GM19452 (cell line): ENCODE measurements at regions not wholly inside any gene's neighbourhood (a gene's known extent, or its start where the extent isn't known, plus 50 kb on each side); places are given as distances from the start of the nearest gene placed in this dataset.
"Not testable (repeated sequence)": the region's sequence is repeated elsewhere in the genome, so short reads cannot be mapped to it uniquely, and the experiment has no call there.

ENCODE experiments used
- ATAC-seq: cut with Tn5 transposase; IDR thresholded peaks from one replicate; pipeline ENCODE4 v1.9.1; 2021; ENCODE audit not compliant: unreplicated experiment

DNA sequence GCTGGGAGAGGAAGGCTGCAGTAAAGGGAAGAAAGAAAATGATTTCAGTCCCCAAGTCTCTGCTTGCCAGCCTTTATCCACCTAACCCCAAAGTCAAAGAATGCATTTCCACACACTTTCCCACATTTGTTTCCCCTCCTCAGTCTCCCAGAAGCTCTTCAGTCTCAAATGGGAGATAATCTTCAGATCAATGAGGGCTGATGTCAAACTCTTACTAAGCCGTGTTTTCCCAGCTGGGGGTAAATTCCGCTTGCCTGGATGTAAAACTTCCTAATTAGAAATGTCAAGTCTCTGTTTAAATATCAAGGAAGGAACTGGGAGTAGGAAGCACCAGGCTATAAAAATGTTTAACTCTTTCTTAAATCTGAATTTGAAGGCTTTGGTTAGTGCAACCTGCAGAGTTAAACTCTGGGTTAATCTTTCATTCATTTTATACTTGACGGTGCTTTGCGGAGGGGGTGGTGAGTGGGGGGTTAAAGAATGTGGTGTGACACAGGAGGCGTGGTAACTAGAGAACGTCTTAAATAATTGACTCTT, 601.4 kb upstream of the ACTRT1 start:
- ATAC-seq = no peak

DNA sequence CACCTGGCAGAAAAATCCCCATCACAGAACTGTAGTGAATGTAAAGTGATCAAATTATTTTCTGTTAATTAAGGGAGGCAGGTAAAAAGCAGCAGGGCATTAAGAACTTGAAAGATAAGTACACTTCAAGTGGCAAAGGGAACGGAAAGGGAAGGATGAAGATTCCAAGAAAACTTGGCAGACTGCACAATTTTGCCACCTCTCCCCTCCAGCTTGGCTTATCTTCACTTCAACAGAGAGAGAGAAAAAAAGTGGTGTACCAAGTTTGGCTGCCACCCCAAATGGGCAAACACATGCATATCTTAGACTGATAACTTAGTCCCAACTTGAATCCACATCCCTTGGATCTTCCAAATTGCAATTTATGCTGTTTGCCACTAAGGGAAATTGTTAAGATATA, 598.1 kb upstream of the ACTRT1 start:
- ATAC-seq = no peak

DNA sequence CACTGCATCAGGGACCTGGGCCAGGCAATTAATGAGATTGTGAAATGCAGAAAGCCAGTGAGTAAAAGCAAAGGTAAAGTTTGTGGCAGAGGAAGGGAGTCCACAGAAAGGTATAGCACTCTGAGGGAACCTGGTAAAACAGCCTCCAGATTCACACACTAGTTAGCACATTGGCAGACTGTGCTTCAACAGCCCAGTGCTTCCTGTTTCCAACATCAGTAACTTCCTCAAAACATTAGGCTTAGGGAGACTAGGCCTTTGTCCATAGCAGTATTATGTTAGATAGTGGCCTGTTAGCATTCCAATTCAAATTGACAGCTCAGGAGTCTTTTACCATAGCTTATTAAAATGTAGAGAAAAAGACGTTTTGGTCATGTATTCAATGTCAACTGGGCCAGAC, 582.6 kb upstream of the ACTRT1 start:
- ATAC-seq = no peak

DNA sequence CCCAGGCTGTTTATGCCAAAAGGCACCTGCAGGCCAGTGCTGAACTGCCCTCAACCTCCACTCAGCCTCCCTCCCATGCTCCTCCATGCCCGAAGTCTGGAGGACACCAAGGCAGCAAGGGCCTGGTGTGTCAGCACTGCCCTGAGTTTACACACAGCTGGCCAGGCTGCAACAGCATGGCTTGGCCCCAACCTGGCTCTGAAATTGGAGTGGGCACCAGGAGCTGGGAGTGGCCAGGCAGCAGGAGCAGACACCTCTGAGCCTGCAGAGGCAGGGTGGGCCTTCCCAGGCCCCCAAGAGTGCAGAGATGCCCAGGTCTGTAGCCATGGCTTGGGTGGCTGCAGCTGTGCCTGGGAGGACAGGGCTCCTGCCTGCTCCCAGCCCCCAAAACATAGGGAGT, 571.2 kb upstream of the ACTRT1 start:
- no peak for ATAC-seq

DNA sequence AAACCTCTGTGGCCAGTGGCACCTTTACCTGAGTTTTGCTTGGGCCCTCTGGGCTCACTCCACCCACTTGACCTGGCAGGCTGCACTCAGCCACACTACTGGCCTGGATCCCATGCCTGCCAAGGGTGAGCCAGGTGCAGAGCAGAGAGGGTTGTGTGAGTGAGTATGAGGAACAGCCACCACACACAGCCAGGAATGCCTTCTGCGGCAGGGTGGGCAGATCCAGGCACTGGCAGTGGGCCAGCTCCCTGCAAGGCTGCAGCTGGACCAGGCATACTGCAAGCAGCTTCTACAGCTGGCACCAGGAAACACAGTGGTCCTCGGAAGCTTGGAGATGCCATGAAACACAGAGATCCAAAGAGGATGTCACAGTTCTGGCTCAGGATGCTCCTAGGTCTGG, 570.1 kb upstream of the ACTRT1 start:
- no peak for ATAC-seq

DNA sequence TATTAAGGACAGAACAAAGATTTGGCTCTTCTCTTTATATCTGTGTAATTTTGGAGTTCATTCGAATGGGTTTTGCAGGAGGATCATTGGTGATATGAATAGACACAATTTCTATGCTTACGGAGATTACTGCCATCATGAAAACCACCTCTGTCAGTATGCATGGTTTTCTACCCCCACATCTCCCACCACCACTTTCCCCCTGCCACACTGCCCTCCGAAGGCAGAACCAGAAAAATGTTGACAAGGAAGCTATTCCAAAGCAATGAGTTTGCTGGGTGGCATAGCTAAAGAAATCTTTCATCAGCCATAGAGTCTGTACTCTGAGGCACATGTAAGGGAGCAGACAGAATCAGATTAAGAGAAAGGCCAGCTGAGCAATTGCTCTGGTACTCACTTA, 567.3 kb upstream of the ACTRT1 start:
- no peak for ATAC-seq

DNA sequence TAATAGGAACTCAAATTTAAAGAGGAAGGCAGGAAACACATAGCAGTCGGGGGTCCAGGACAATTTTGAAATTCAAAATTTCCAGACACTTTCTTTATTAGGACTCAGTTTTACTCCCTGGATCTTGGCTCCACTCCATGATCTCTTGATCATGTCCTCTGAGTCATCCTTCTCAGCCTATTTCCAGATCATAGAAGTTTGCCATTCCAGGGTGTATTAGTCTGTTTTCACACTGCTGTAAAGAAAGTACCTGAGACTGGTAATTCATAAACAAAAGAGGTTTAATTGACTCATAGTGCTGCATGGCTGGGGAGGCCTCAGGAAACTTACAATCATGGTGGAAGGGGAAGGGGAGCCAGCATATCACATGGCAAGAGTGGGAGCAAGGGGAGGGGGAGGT, 564.7 kb upstream of the ACTRT1 start:
- no peak for ATAC-seq

DNA sequence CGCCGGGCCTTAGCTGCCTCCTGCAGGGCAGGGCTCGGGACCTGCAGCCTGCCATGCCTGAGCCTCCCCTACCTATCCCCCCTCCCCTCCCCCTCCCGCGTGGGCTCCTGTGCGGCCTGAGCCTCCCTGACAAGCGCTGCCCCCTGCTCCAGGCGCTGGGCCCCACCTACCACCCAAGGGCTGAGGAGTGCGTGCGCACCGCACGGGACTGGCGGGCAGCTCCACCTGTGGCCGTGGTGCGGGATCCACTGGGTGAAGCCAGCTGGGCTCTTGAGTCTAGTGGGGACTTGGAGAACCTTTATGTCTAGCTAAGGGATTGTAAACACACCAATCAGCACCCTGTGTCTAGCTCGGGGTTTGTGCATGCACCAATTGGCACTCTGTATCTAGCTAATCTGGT, 554.6 kb upstream of the ACTRT1 start:
- not testable (repeated sequence) for ATAC-seq

DNA sequence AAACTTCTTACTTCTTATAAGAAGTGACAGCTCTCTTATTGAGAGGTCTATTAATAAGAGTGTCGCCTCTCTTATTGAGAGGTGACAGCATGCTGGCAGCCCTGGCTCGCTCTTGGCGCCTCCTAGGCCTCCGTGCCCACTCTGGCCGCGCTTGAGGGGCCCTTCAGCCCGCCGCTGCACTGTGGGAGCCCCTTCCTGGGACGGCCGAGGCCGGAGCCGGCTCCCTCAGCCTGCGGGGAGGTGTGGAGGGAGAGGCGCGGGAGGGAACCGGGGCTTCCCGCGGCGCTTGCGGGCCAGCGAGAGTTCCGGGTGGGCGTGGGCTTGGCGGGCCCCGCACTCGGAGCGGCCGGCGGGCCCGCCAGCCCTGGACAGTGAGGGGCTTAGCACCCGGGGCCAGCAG, 554.2 kb upstream of the ACTRT1 start:
- ATAC-seq = not testable (repeated sequence)

DNA sequence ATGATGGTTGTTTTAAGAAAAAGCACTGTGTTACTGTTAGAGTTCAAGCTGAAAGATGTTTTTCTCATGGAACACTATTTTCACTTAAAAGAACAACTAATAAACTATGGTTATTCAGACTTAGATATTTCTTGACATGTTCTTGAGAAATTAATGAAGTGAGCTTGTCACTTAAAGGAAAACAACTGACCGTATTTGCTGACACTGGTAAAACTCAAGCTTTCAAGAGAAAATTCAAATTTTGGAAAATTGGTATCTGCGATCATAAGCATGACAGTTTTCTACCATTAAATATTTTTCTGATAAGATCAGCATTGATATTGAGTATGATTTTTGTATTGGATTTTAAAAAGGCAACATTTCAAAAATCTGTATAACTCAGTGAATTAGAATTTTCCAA, 549.5 kb upstream of the ACTRT1 start:
- no peak for ATAC-seq

DNA sequence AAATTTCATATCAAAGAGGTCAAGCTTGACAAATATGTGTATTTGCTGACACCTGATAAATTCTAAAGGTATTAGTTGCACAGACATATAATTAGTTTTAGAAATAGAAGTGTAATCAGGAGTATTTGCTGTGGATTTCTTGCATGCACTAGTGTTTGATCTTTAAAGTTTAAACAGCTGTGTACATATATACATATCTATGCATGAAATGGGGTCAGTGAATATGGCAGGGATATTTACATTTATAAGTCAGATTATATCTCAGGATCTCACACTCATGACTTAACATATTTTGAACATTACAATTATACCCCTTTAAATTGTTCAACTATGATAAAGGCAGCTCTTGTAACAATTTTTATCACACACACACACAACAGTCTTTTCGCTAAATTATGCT, 547.4 kb upstream of the ACTRT1 start:
- no peak for ATAC-seq

DNA sequence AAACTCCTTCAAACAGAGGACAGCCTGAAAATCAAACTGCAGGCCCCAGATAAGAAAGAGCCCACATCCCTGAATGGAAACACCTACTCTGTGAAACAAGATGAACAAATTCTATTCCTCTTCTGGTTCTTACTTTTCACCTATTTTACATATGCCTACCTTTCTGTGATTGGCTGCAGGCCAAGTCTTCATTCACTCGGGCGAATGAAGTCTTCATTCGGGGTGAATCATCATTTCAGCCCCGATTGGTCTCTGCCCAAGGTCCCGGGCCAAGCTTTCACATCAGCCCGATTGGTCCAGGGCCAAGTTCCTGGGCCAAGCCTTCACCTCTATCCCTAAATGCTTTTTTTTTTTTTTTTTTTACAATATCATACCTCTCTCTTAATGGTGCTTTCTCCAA, 529.8 kb upstream of the ACTRT1 start:
- ATAC-seq = no peak

DNA sequence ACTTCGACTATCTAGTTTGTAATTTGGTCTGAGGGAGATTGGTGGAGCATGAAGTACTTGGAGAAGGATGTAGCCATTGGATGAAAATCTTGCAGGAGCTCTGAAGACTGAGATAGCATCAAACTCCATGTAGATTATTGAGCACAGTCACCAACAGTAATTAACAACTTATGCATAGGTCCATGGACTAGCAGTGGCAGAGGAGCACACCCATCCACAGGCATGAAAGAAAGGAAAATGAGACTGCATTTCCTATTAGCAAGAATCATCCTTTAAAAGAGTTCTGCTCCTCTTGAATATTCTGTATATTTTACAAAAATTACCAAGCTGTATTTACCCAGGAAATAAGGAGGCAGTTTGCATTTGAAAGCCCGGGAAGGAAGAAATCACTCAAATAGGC, 529.4 kb upstream of the ACTRT1 start:
- ATAC-seq = no peak

DNA sequence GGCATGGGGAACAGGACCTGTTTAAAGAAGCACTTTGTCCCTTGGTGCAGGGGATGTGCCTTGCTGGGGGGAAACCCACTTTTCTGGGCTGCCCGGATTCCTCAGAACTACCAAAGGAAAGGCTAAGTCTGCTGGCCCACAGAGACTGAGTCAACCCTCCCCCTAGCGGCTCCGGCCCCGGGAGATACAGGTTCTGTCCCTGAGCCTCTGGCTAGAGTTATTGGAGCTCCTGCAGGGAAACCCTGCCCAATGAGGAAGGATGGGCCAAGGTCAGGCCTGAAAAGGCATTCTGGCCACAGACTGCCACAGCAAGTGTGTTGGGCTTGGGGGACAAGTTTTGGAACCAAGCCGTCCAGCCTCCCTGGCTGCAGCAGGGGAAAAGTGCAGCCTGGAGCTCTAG, 490.9 kb upstream of the ACTRT1 start:
- no peak for ATAC-seq

DNA sequence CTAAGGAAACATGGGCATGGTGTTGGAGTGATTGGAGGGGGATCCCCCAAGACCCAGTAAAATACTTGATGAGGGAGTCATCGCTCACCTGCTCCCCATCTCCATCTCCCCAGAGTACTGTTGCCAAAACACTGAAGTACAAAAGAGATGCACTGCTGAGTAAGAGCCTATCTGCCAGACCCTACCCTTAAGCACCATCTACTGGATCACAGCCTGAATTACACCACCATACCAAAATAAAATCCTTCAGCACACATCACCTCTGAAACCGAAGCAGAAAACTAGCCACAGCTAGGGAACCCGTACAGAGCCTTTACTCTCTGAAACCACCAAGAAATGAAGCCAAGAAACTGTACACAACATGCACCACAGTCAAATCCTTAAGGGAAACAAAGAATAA, 466.3 kb upstream of the ACTRT1 start:
- no peak for ATAC-seq

DNA sequence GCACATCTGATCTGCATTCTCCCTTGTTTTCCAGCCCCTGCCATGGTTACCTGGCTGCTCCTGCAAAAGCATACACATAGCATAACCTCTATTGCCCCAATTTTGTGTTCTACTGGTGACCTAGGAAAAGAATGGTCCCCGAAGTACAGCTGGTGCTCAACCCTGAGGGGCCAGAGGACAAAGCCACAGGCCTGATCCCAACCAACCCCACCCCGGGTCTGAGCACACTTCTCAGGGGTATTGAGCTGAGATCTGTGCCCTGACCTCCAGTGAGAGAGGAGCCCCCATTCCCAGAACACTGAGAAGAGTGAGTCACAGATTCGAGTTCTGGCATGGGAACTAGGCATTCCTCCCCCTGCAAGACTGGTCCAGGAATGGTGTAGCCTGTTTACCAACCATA, 465.5 kb upstream of the ACTRT1 start:
- no peak for ATAC-seq

DNA sequence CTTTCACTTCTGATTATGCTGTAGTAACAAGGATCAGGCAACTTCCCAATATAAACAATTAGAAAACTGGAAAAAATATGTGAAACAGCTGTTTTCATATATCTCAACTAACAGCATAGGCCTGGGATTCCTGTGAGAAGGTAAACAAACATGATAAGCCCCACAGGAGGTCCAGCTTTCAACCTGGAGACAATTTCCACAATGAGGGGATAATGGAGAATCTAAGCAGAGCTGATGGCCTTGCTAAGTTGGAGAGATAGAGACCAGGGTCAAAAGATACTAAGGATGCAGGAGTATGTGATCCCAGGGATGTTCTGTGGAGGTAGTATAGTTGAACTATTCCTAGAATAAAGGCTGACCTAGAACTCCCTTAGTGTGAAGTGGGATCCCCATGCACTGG, 452.3 kb upstream of the ACTRT1 start:
- no peak for ATAC-seq

DNA sequence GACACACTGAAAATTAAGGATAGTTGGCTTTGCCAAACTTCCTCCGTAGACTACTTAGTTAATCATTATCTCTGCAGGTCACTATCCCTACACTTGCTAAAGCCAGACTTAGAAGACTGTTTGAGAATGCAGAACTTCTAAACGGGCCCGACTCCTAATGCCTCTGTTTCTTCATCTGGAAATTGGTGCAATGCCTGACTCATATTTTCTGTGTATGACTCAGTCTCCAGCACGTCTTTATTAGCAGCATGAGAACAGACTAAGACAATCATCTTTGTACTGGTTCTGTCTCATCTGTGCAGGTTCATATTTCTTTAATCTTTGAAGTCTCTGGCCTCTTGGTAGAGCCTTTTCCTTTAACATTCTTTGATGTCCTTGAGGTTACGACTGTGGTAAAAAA, 411.9 kb upstream of the ACTRT1 start:
- ATAC-seq = no peak

DNA sequence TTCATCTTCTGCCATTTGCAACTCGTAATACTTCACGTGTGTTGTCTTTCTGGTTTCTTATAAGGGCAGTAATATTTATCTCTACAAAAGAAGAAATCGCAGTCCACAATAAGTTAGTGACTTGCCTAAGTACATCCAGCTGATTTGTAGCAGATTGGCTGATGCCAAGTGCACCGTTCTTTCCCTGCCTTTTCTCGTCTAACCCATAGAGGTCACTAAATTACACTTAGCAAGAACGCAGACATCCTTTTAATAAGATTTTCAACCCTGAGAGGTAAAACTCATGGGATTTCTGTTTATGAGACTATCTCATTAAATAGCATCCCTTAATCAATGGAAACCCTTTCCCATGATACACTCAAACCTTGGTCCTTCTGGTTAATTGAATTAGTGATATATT, 408.6 kb upstream of the ACTRT1 start:
- ATAC-seq = no peak

DNA sequence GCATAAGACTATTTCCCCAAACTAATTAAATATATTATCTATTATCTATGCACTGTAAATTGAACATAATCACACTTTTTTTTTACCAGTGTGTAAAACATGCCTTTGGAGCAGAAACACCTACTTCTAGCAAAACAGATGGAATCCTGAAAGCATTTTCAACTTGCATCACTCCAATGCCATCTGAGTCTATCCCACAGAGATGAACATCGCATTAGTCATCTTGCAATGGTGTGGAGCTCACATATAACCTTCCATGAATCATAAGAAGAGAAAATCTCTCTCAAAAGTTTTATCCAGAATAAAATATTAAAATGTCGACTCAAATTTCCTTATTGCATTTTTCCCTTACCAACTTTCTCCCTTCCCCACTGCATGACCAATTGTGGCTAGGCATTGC, 406.7 kb upstream of the ACTRT1 start:
- ATAC-seq = no peak

DNA sequence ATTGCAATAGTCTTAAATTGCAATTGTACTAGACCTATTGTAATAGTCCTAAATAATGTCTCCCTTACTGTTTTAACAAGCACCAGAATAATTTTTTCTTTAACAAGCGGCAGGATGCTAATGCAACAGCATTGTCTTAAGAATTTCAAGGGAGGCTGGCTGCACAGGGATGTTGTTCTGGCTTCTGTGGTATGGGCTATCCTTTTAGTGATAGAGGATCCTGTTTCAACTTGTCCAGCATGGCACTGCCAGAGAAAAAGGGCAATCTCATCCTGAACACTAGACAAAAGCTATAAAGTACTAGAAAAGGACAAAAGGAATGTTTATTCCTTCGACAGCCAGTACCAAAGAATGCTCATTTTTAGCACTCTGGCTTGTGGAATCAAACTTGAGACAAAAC, 405.5 kb upstream of the ACTRT1 start:
- ATAC-seq = no peak

DNA sequence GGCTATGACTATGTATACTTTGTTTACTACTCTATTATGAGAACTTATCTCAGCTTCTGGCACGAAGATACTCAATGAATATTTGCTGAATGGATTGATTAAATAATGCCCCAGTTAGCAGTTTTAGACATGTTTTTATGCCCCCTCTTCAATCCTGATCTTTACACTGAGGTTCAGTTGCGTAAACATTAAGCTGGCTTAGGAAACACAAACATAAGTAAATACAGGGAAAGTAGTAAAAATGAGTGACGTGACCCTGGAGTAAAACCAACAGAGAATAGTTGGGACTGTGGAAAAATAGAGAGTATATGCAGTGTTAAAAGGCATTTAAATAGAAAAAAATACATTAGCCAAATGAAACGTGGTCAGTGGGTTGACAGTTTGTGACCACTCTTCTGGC, 387.0 kb upstream of the ACTRT1 start:
- no peak for ATAC-seq

DNA sequence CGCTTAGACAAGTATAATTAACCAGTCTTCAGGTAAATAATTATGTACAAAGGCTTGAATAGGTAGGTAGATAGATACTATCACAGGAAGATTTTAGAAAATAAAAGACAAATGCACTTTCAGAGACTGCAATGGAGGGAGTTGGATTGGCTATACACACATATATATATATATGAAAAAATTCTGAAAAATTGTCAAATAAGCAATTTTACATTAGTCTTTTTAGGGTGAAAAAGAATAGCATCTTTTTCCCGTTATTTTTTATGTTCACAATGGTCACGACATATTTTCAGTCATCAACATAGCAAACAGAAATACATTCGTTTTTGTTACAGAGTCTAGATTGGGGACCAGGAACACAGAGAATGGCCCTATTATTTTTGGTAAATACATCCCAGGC, 385.9 kb upstream of the ACTRT1 start:
- ATAC-seq = no peak
